Activated CD4-positive, CD25-positive, alpha-beta regulatory T cell (primary cell): ENCODE measurements at regions not wholly inside any gene's neighbourhood (a gene's known extent, or its start where the extent isn't known, plus 50 kb on each side); places are given as distances from the start of the nearest gene placed in this dataset.

Source experiments
- DNase-seq, 4 experiments: peaks; one replicate each; lab custom pipeline; 2025; lab: John Stamatoyannopoulos, UW

DNA sequence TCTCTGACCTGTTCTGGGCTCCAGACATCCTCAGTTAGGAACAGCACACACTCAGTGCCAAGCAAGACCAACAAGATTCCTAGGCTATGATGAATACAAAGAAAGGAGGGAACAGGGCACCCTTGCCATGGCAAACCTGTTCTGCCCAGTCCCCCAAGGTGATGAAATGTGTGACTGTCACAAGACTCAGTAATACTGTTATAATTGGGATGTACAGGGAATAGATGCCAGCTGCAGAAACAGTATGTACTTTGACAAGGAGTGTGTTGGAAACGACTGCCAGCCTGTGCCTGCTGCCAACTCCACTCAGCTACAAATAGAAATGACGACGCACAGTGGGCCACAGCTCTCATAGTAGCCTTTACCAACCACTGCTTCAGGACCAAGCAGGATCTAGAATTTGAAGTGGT is 453.0 kb downstream of the EFNA5 start:
- DNase-seq, result no peak

GRCh38 chr5:107216587-107216986 is 454.1 kb downstream of the EFNA5 start:
- no peak for DNase-seq

GRCh38 chr5:107215611-107216010 is 455.1 kb downstream of the EFNA5 start:
- DNase-seq, result no peak

- DNase-seq, result no peak
Observed at GRCh38 chr5:107213025-107213424, 457.7 kb downstream of the EFNA5 start.

GRCh38 chr5:107211630-107212029 is 459.1 kb downstream of the EFNA5 start:
- DNase-seq, result no peak

- no peak for DNase-seq
Observed at GRCh38 chr5:107208867-107209266, 461.9 kb downstream of the EFNA5 start.

- no peak for DNase-seq
Observed at GRCh38 chr5:107204413-107204812, 466.3 kb downstream of the EFNA5 start.

DNA sequence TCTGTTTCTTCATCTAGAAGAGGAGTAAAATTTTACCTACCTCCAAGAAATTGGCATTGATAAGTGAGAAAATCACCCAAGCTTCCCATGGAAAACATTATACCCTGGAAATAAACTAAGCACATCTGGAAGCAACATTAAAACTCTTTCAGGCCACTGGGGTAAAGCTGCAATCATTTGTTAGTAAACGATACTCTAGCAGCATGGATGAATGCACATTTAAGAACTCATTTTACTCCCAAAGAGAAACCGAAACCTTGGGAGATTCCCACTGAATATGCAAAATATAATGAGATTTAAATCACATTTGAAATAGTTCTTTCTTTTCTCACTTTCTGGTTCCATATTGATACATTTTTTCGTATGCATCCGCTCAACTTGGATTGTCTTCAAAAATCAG is 467.5 kb downstream of the EFNA5 start:
- DNase-seq, result no peak

- DNase-seq, result no peak
Observed at GRCh38 chr5:107199756-107200155, 471.0 kb downstream of the EFNA5 start.

DNA sequence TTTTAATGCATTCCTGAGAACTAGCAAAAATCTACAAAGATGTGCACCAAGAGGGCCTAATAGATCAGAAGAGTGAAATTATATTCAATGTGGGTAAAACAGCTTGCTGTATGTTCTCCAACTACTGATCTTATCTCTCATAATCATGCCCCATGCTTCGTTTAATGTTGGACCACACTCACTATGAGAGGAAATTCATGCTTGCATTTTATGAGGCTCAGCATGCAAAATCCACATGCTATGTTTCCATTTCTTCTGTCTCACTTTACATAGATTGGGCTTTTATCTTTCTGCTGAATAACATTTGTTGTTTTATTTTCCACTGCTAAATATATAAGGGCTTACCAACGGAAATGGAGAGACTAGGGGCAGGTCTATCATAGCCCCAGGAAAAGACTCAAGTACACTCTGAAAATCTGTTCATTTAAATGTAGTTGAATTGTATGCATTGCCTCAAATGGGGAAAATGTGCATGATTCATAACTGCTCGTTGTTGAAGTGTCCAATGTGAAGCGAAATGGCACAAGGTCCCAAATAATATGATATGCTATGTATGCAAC is 474.2 kb downstream of the EFNA5 start:
- DNase-seq, result no peak

- no peak for DNase-seq
Observed at GRCh38 chr5:107195890-107196395, 474.8 kb downstream of the EFNA5 start.

GRCh38 chr5:107184871-107185270 is 485.9 kb downstream of the EFNA5 start:
- DNase-seq, result no peak

DNA sequence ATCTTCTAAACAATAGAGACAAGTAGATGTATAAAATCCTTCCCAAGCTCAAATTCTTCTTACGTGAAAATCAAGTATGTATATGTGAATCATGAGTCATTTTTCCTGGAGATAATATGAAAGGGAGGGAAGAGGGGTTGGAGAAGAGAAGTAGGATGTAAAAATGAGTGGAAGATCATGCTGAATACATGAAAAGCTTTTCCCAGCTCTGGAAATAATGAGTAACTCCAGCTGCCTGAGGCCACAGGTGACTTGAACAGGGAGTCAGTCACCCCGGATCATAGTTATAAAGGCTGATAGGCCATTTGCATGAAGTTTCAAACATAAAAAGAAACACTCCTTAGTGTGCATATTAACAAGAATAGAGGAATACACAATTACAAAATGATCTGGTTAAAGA is 486.7 kb downstream of the EFNA5 start:
- DNase-seq, result no peak

- no peak for DNase-seq
Observed at GRCh38 chr5:107170620-107171019, 500.1 kb downstream of the EFNA5 start.

- DNase-seq, result no peak
Observed at GRCh38 chr5:107169867-107170266, 500.9 kb downstream of the EFNA5 start.

DNA sequence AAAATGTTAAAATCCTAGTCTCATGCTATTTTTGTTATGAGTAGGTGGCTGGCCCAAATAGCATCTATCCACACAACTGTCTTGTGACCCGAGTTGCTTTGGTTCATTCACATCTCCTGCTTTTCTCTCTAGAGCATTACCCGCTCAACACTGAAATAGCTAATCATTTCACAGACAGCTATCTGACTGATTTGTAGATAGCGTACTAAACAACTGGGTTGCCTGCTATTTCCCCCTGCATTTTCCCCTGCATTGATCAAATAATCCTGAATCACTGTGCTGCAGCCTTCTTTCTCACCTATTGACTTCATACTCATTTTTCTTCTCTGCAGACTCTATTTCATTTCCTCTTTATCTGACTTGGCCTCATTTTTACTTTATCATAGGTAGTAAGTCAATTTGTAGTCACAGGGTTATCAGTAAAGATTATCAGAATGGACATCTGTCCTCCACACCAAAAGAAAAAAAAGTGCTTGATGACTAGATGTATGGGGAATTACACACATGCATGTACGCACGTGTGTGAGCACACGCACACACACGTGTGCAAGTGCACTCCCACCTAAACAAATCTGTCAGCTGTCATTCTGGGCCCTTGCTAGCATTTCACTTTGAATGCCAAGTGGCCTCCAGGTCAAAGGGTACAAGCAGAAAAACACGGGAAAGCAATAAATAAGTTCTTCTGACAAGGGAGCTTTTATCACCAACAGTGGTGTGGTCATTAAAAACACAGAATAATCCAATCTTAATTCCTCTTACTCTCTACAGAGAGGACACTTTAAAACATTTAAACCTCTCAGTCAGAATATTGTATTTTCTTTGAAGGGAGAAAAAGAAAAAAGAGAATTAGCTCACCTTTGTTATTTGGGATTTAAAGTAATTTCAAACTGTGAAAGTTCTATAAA is 501.6 kb downstream of the EFNA5 start:
- no peak for DNase-seq

- DNase-seq, result no peak
Observed at GRCh38 chr5:107168086-107168485, 502.7 kb downstream of the EFNA5 start.

DNA sequence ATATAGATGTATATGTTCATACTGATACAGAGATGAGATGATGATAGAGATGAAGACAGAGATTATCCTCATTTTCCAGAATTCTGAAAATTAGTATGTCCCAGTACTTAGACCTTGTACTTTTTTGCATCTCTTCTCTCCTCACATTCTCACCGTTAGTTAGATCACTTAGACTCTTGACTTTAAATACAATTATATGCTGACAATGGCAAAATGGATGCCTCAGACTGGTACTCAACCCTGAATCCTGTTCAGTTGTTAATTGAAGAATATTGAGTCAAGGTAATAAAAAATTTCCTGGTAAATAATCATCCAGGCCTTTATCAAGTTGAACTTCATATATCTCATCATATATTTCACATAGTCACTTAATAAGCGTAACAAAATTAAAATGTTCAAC is 505.4 kb downstream of the EFNA5 start:
- DNase-seq, result no peak

DNA sequence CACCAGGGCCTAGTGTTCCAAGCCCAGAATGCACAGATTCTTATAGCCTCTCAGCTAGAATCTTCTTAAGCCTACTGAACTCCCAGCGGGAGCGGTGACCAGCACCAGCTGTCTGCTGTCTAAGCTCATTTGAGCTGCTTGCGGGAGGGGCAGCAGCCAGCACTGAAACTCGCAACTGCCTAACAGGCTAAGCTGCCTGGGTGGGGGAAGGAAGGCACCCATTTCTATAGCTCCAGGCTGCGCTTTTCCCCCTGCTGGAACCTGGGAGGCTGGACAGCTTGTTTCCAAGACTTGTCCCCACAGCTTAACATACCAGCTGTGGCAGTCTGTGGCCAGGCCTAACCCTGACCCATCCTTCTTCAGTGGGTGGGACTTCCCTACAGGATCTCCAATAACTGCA is 512.9 kb downstream of the EFNA5 start:
- no peak for DNase-seq

GRCh38 chr5:107155707-107156106 is 515.0 kb downstream of the EFNA5 start:
- no peak for DNase-seq

DNA sequence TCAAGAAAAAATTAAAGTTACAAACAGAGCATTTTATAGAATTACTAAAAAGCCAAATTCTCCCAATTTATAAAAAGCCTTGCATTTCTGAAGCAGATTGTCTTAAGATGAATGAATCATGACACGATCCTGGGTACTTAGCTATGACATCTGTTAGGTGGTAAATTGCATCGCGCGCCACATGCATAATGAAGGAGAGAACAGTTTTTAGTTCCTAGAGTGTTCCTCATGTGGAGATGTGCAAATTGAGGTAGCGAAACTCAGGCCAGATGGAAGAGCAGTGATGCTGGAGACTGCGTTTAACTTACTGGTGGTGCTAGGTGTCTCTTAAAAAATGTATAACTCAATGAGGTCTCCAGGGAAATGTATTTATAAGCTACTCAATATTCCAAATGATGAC is 516.1 kb downstream of the EFNA5 start:
- DNase-seq, result no peak

DNA sequence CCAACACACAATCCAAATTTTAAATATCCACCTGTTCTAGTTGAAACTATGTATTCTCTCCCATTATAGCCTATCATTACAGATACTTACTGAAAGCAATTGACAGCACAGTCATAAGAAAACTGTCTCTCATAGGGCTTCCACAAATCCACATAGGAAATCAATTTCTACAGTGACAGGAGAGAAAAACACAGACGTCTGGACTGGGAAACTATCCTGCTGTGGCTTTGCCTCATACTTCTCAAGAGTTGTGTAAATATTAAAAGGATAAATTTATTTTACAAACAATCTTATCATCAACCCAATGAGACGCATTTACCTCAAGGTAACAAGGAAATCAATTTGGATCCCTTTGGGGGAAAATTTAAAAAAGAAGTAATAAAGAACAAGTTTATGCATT is 517.5 kb downstream of the EFNA5 start:
- no peak for DNase-seq

DNA sequence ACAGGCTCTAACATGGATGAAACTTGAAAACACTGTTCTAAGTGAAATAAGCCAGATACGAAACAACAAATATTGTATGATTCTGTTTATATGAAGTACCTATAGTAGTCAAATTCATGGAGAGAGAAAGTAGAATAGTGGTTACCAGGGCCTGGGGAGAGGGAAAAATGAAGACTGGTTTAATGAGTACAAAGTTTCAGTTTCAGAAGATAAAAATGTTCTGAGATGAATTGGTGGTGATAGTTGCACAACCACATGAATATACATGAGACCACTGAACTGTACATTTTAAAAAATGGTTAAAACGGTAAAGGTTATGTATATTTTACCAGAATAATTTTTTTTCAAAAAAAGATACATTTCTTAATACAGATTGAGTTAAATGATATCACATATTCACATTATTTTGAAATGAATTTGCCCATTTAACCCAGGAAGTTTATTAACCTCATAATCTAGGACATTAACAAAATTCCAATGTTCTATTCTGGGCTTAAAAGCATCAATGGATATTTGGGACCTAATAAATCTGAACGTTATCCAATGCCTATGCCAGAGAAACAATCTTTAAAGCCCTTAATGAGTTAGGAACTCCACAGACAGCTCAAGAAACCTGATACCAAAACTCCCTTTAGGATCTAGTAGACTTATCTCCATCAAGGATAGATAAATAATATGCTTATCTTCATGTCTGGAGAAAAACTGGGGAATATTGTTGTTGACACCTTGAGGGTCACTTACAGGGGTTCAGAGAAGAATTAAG is 521.3 kb downstream of the EFNA5 start:
- no peak for DNase-seq
